Common myeloid progenitor, CD34-positive (primary cell): ENCODE measurements at regions not wholly inside any gene's neighbourhood (a gene's known extent, or its start where the extent isn't known, plus 50 kb on each side); places are given as distances from the start of the nearest gene placed in this dataset.

ENCODE experiments used
- CTCF ChIA-PET: fragments of 350-600 bp; sonication (Branson Sonifier 250); formaldehyde crosslinking; loops from one replicate; lab custom pipeline; 2021; ENCODE audit warnings: antibody characterized with exemption; lab: Charles Lee
- POLR2A ChIA-PET: fragments of 350-600 bp; sonication (Branson Sonifier 250); formaldehyde crosslinking; loops from one replicate; lab custom pipeline; 2021; ENCODE audit warnings: antibody characterized with exemption; lab: Charles Lee
- DNase-seq, 3 donors: peaks; one replicate each; pipeline versions ENCODE4 v3.0.0 to v3.0.0-alpha.2; 2013
- H3K27ac ChIP-seq, 2 experiments: 1 replicate in 1 of 2; 2 replicates in 1 of 2; pipeline ENCODE4 v1.7.0; 2013; ENCODE audit warnings: inconsistent platforms in 2 of 2, low read length in 2 of 2, mild to moderate bottlenecking in 2 of 2, low read depth in 1 of 2, moderate library complexity in 1 of 2; ENCODE audit not compliant: severe bottlenecking in 2 of 2, insufficient read depth in 1 of 2, poor library complexity in 1 of 2
- H3K27me3 ChIP-seq, 5 experiments: replicated peaks in 2 of 5; 1 replicate in 3 of 5; 2 replicates in 2 of 5; pipeline versions ENCODE4 v1.6.1 to v1.7.0; 2013; ENCODE audit warnings: low read length in 4 of 5, mild to moderate bottlenecking in 2 of 5, moderate library complexity in 2 of 5, inconsistent platforms in 1 of 5; ENCODE audit not compliant: insufficient read depth in 5 of 5, control insufficient read depth in 4 of 5
- H3K36me3 ChIP-seq, 4 experiments: 1 replicate in 2 of 4; 2 replicates in 2 of 4; pipeline versions ENCODE4 v1.6.1 to v1.7.0; 2013; ENCODE audit warnings: low read length in 3 of 4, control low read depth in 1 of 4, mild to moderate bottlenecking in 1 of 4; ENCODE audit not compliant: control insufficient read depth in 4 of 4, insufficient read depth in 4 of 4
- H3K4me1 ChIP-seq, 4 experiments: 1 replicate in 3 of 4; 2 replicates in 1 of 4; pipeline versions ENCODE4 v1.6.1 to v1.7.1; 2013; ENCODE audit warnings: low read length in 3 of 4, mild to moderate bottlenecking in 3 of 4, control low read depth in 1 of 4, inconsistent platforms in 1 of 4, moderate library complexity in 1 of 4; ENCODE audit not compliant: control insufficient read depth in 4 of 4, insufficient read depth in 4 of 4; ENCODE audit errors: control extremely low read depth in 1 of 4
- H3K4me3 ChIP-seq, 7 experiments: 1 replicate in 4 of 7; 2 replicates in 3 of 7; pipeline versions ENCODE4 v1.5.1 to v1.7.0; 2013; ENCODE audit warnings: mild to moderate bottlenecking in 7 of 7, low read length in 6 of 7, moderate library complexity in 6 of 7, inconsistent platforms in 2 of 7, low read depth in 2 of 7, control low read depth in 1 of 7; ENCODE audit not compliant: insufficient read depth in 4 of 7, control insufficient read depth in 1 of 7; ENCODE audit errors: extremely low read depth in 1 of 7
- H3K9me3 ChIP-seq, 5 experiments: 1 replicate in 4 of 5; 2 replicates in 1 of 5; pipeline versions ENCODE4 v1.6.1 to v1.7.1; 2013; ENCODE audit warnings: low read length in 4 of 5, mild to moderate bottlenecking in 2 of 5, inconsistent platforms in 1 of 5, low read depth in 1 of 5, moderate library complexity in 1 of 5; ENCODE audit not compliant: control insufficient read depth in 4 of 5, insufficient read depth in 2 of 5; ENCODE audit errors: control extremely low read depth in 1 of 5
- WGBS: methylation state at CpG from one replicate; pipeline ENCODE4 v1.1.5; 2013; ENCODE audit not compliant: insufficient coverage; 5-methylcytosine and 5-hydroxymethylcytosine counted together

DNA sequence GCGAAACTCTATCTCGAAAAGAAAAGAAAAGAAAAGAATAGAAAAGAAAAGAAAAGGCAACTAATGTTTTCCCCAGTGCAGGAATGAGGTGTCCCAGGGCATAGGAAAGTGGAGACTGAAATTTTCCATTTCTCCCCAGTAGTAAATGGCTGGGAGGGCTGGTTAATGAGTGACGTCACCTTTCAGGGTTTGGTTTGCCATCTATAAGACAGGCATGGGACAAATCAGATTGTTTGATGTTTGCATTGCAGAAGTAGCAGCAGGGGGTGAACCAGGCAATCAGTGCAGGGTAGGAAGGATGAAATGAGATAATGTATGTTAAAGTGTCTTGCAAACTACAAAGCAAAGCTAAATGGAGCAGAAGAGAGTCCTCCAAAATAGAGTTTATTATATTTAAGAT is 533.4 kb downstream of the PKHD1 start:
- DNase-seq: no peak
- Histone ChIP-seq H3K4me3 (no peak overlapping the region), H3K9me3 (no peaks in the 10 kb centered on the region), H3K27ac (no peak overlapping the region), H3K36me3 (no peaks in the 10 kb centered on the region), H3K27me3 (peaks cover 0 to 5% (median 0%) of the 10 kb centered on the region in 5 experiments), H3K4me1 (no peaks in the 10 kb centered on the region)
- ChIA-PET CTCF (no interaction called here), POLR2A (no interaction called here)
- 95% methylated on average over 3 of the region's 3 CpGs for WGBS

DNA sequence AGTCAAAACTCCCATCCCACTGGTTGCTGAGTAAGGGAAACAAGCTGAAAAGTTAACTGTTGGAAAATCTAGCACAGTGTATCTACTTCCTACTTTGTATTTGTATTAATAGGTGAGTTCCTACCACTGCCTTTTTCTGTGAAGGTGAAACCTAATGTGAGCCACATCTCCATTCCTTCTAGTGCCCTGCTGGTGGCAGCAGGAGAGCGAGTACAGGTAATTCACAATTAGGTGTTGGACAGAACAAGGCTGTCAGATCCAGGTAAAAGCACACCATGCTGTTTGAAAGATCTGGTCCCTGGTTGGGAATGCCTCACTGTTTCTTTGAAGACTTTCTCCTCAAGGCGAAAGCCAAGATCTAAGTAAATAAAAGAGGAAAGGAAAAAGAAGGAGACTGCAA is 528.4 kb downstream of the PKHD1 start:
- Histone ChIP-seq H3K9me3 (no peaks in the 10 kb centered on the region), H3K4me3 (no peak overlapping the region), H3K4me1 (no peaks in the 10 kb centered on the region), H3K27me3 (peaks cover 0 to 2% (median 0%) of the 10 kb centered on the region in 5 experiments), H3K27ac (no peak overlapping the region), H3K36me3 (no peaks in the 10 kb centered on the region)
- POLR2A ChIA-PET: no interaction called here
- CTCF ChIA-PET: no interaction called here
- WGBS: 79% methylated on average over 2 of the region's 2 CpGs
- DNase-seq: no peak

DNA sequence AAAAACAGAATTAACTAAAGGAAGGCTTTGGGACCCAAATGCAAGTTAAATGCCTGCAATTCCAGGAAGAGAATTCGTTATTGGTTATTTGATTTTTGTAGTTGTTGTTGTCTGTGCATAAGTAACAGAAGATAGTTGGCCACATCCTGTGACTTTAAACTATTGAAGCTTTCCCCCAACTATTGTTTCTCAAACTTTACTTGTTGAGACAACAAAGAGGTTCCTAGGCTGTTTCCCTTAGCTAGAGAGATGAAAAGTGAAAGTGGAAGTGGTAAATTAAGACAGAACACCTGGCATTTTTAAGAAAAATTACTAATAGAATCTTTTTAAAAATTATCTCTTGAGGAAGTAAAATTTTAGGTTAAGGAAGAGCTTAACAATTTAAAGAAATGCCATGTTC is 525.2 kb downstream of the PKHD1 start:
- no peaks in the 10 kb centered on the region for H3K27me3 ChIP-seq
- CTCF ChIA-PET: no interaction called here
- H3K4me3 ChIP-seq: no peak overlapping the region
- POLR2A ChIA-PET: no interaction called here
- WGBS: 40% methylated on average over 1 of the region's 1 CpG
- H3K27ac ChIP-seq: no peak overlapping the region
- no peak for DNase-seq
- no peaks in the 10 kb centered on the region for H3K36me3 ChIP-seq
- no peaks in the 10 kb centered on the region for H3K9me3 ChIP-seq
- H3K4me1 ChIP-seq: no peaks in the 10 kb centered on the region
